Ovary (tissue), 7 donors: ENCODE measurements at regions not wholly inside any gene's neighbourhood (a gene's known extent, or its start where the extent isn't known, plus 50 kb on each side); places are given as distances from the start of the nearest gene placed in this dataset.

ENCODE experiments used
- DNase-seq, 5 donors: peaks; one replicate each; pipeline ENCODE4 v3.0.0-alpha.2; 2019 to 2020
- H3K27ac ChIP-seq, 2 donors: fragments of 200-600 bp; one replicate each; pipeline versions ENCODE4 v1.5.1 to v1.8.0; 2019 to 2022
- H3K27me3 ChIP-seq: fragments of 200-600 bp; one replicate; pipeline ENCODE4 v1.8.0; 2022
- H3K36me3 ChIP-seq: fragments of 200-600 bp; sonication (generic); one replicate; pipeline ENCODE4 v1.5.1; 2019
- H3K4me1 ChIP-seq: one replicate; pipeline ENCODE4 v1.8.1; 2013; ENCODE audit warnings: mild to moderate bottlenecking, moderate library complexity; ENCODE audit not compliant: insufficient read depth
- H3K4me3 ChIP-seq: fragments of 200-600 bp; sonication (generic); one replicate; pipeline ENCODE4 v1.5.1; 2017
- H3K9me3 ChIP-seq, 2 donors: fragments of 200-600 bp in 1 of 2; sonication (generic) in 1 of 2; one replicate each; pipeline versions ENCODE4 v1.5.1 to v1.8.1; 2013 to 2019; ENCODE audit warnings: mild to moderate bottlenecking in 1 of 2, moderate library complexity in 1 of 2
- CTCF ChIP-seq, 3 donors: fragments of 450-650 bp in 2 of 3; fragments of 200-600 bp in 1 of 3; IDR thresholded peaks; one replicate each; pipeline versions ENCODE4 v1.5.1 to v1.8.0; 2016 to 2022; ENCODE audit warnings: antibody characterized with exemption in 3 of 3, mild to moderate bottlenecking in 1 of 3
- EP300 ChIP-seq: sonication (generic); formaldehyde crosslinking; IDR thresholded peaks from one replicate; pipeline ENCODE4 v1.6.1; 2017; ENCODE audit warnings: antibody characterized with exemption
- POLR2A ChIP-seq: fragments of 450-650 bp; IDR thresholded peaks from one replicate; pipeline ENCODE4 v1.6.1; 2017; ENCODE audit warnings: antibody characterized with exemption, mild to moderate bottlenecking, moderate library complexity
- WGBS, 3 donors: extraction: QIAGEN DNeasy Blood & Tissue Kit in 1 of 3; methylation state at CpG; one replicate each; pipeline versions ENCODE4 v1.1.5 to v1.1.7; 2013 to 2017; 5-methylcytosine and 5-hydroxymethylcytosine counted together
- intact Hi-C, 4 donors: fragments of 100-400 bp; cut with DNase I; formaldehyde crosslinking; loops; one replicate each; pipeline versions ENCODE4 v1.11.0 to v1.15.1; 2022 to 2023
- donor health status: DM: no; HTN: no; CAD: no; lungs with moderate emphysema.
- donor health status: DM: no; HTN: no; CAD: no.
- donor health status: Bipolar disorder and iron deficiency.
- donor health status: DM: no; HTN: no; CAD: no.
- donor health status: DM: yes; HTN: yes; CAD: no.

- Histone ChIP-seq H3K36me3 (no peaks in the 10 kb centered on the region), H3K9me3 (no peaks in the 10 kb centered on the region), H3K4me3 (no peak overlapping the region), H3K27ac (no peak overlapping the region), H3K4me1 (no peaks in the 10 kb centered on the region), H3K27me3 (no peaks in the 10 kb centered on the region)
- 70 to 80% (median 73%) methylated on average over 8 of the region's 8 CpGs for WGBS, 3 donors
- TF ChIP-seq POLR2A (no peak), EP300 (no peak), CTCF (IDR thresholded peaks at IDR 0.05) (no peak)
- no peak for DNase-seq
- intact Hi-C loops: no loop called here
Measured at GRCh38 chr10:45063591-45064231, 63.0 kb downstream of the ZNF22 start.

GRCh38 chr10:45064998-45065397, 64.3 kb downstream of the ZNF22 start:
- 6 to 7% (median 6%) methylated on average over 3 of the region's 3 CpGs for WGBS, 3 donors
- Histone ChIP-seq H3K27me3 (no peaks in the 10 kb centered on the region), H3K36me3 (no peaks in the 10 kb centered on the region), H3K27ac (no peak overlapping the region), H3K4me3 (no peak overlapping the region), H3K9me3 (no peaks in the 10 kb centered on the region), H3K4me1 (no peaks in the 10 kb centered on the region)
- TF ChIP-seq CTCF (IDR thresholded peaks at IDR 0.05) (no peak), POLR2A (no peak)
- intact Hi-C loops: no loop called here
- DNase-seq: no peak

- Histone ChIP-seq H3K27ac (no peak overlapping the region), H3K9me3 (peaks cover 0 to 4% of the 10 kb centered on the region in 2 donors), H3K36me3 (no peaks in the 10 kb centered on the region), H3K4me3 (no peak overlapping the region), H3K27me3 (no peaks in the 10 kb centered on the region), H3K4me1 (no peaks in the 10 kb centered on the region)
- DNase-seq: no peak
- intact Hi-C loops: no loop called here
- TF ChIP-seq CTCF (IDR thresholded peaks at IDR 0.05) (no peak), POLR2A (no peak), EP300 (no peak)
- WGBS, 3 donors: 94 to 97% (median 94%) methylated on average over 14 of the region's 14 CpGs
Measured at GRCh38 chr10:45071043-45071813, 70.5 kb downstream of the ZNF22 start.

GRCh38 chr10:45075216-45075615, 74.5 kb downstream of the ZNF22 start:
- H3K27me3 ChIP-seq: no peaks in the 10 kb centered on the region
- intact Hi-C loops: no loop called here
- peaks cover 0 to 4% of the 10 kb centered on the region in 2 donors for H3K9me3 ChIP-seq
- H3K36me3 ChIP-seq: no peaks in the 10 kb centered on the region
- DNase-seq: no peak
- WGBS, 3 donors: 58 to 67% (median 66%) methylated on average over 4 of the region's 4 CpGs
- no peak overlapping the region for H3K4me3 ChIP-seq
- no peak for TF ChIP-seq EP300
- TF ChIP-seq CTCF (IDR thresholded peaks at IDR 0.05): no peak
- no peak for TF ChIP-seq POLR2A
- H3K4me1 ChIP-seq: no peaks in the 10 kb centered on the region
- no peak overlapping the region for H3K27ac ChIP-seq
